HG03139 (cell line): ENCODE measurements at regions not wholly inside any gene's neighbourhood (a gene's known extent, or its start where the extent isn't known, plus 50 kb on each side); places are given as distances from the start of the nearest gene placed in this dataset.
"Not testable (repeated sequence)": the region's sequence is repeated elsewhere in the genome, so short reads cannot be mapped to it uniquely, and the experiment has no call there.

Experiments used
- ATAC-seq: cut with Tn5 transposase; IDR thresholded peaks from one replicate; pipeline ENCODE4 v1.9.1; 2021; ENCODE audit not compliant: unreplicated experiment

DNA sequence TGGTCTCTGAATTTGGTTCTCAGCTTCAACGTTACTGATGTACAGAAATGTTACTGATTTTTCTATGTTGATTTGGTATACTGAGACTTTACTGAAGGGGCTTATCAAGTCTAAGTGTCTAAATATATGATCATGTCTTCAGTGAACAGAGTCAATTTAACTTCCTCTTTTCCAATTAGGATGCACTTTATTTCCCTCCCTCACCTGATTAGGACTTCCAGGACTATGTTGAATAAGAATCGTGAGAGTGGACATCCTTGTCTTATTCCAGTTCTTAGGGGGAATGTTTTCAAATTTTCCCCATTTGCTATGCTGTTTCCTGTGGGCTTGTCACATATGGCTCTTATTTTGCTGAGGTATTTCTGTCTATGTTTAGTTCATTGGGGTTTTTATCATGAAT is 349.5 kb downstream of the PRR16 start:
- no peak for ATAC-seq

DNA sequence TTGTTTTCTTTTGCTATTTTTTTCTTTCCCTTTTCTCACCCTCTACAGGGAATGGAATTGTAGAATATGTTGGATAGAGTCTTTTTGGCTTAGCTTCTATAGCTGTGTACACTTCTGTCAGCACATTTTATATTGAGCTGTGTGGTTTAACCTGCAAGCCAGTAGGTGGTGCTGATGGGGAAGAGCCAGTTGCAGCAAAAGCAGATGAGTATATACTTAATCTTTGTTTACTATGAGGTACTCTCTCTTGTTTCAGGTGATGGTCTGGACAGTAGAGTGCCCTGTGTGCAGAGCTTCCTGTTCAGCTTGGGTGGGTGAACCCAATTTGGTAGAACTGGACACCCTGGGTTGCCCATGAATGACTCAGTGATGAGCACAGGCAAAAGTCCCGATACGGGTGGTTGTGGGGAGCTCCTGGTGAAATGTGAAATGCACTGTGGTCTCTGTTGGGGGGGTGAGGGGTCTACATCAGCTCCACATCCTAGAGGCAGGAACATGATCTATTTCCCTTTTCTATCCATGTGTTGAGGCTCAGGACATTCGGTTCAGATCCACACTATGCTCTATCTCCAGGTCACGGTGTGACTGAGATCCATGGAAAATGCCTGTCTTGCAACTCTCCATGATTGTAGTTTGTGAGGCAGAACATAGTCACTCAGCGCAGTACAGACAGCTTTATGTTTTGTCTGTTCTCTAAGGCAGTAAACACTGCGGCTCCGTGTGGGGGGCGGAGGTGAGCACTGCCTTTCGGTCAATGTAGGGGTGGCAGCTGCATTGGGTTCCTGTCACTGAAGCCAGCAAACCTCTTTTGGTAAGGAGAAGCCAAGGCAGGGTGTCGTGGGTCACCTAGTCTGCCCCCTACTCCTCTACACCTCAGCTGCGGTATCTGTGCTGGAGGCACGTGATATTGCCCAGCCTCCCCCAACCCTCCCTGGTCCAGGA is 353.2 kb downstream of the PRR16 start:
- ATAC-seq: no peak

DNA sequence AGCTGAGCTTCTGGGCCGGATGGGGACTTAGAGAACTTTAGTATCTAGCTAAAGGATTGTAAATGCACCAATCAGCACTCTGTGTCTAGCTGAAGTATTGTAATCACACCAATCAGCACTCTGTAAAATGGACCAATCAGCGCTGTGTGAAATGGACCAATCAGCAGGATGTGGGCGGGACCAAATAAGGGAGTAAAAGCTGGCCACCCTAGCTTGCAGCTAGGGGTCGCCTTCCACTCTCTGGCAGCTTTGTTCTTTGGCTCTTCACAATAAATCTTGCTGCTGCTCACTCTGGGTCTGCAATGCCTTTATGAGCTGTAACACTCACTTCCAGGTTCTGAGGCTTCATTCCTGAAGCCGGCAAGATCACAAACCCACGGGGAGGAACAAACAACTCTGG is 354.0 kb downstream of the PRR16 start:
- no peak for ATAC-seq

DNA sequence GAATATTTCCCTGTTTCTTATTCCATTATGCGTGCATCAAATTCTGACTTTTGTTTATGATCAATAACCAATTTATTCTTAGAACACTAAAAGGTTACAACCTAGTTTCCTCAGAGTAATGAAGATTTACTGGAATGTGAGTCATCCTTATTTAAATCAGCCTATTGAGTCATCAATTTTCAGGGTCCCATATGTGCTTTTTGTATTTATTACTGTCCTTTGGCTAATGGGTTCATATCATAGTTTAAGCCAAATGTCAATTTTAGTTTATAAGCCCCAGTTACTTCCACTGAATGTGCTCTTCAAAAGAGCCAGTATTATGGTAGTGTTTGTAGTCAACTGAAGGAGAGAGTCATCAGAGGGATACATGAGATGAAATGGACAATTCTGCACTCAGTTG is 359.2 kb downstream of the PRR16 start:
- no peak for ATAC-seq

DNA sequence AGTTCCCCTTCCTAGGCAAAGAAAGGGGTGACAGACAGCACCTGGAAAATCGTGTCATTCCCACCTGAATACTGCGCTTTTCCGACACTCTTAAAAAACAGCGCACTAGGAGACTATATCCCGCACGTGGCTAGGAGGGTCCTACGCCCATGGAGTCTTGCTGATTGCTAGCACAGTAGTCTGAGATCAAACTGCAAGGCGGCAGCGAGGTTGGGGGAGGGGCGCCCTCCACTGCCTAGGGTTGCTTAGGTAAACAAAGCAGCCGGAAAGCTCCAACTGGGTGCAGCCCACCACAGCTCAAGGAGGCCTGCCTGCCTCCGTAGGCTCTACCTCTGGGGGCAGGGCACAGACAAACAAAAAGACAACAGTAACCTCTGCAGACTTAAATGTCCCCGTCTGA is 367.5 kb downstream of the PRR16 start:
- ATAC-seq: not testable (repeated sequence)

DNA sequence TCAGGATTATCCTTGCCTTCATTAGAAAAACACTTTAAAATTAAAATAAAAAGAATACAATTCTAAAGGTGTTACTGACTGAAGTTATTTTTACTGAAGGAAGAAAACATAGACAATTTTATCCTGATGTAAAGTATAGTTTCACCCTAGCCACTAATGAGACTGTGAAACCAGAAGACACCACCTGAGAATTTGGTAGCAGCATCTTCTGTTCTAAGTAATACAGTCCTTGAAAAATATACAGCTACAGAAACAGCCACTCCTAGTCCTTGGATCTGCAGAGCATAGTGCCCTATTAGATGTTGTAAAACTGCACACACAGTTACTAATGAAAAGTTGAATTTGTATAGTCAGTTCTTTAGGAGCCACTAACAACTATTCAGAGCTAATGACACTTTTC is 377.7 kb downstream of the PRR16 start:
- no peak for ATAC-seq

DNA sequence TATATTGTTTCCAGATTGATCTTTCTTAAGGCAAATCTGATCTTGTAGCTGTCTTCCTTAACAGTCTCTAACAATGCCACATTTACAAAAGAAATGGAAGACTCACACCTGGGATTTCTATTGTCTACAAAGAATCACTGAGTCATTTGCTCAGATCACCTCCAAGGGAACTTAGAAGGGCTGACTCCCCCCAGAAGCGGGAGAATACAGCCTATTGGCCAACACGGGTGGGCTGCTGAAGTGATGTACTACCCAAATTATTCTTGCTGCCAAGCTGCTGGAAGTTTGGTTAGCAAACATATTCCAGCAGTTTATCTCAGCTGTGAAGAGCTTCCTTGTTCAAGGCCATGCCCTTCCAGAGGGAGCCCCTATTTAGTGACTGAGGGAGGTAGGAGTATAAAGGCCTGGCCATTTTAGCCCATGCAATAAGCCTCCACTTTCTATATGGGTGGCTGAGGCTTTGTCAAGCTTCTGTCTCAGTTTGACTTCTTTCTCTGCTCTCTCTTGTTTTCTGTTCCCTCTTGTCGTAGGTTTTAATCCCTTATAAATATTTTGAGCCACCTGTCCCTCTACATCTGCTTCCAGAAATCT is 379.4 kb downstream of the PRR16 start:
- ATAC-seq: no peak

GRCh38 chr5:120848883-120849282 is 384.8 kb downstream of the PRR16 start:
- ATAC-seq: no peak

- no peak for ATAC-seq
Measured at GRCh38 chr5:120852222-120852860, 388.2 kb downstream of the PRR16 start.

DNA sequence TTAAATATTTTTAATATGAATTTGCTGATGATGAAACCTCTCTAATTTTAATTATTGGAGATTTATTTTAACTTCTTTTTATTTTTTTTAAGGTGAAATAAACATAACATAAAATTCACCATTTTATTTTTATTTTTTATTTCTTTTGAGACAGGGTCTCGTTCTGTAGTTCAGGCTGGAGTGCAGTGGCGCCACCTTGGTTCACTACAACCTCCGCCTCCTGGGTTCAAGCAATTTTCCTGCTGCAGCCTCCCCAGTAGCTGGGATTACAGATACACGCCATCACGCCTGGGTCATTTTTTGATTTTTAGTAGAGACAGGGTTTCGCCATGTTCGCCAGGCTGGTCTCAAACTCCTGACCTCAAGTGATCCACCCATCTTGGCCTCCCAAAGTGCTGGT is 402.9 kb downstream of the PRR16 start:
- no peak for ATAC-seq

GRCh38 chr5:120869831-120870230 is 405.7 kb downstream of the PRR16 start:
- ATAC-seq: no peak

GRCh38 chr5:120872297-120872696 is 408.2 kb downstream of the PRR16 start:
- no peak for ATAC-seq

DNA sequence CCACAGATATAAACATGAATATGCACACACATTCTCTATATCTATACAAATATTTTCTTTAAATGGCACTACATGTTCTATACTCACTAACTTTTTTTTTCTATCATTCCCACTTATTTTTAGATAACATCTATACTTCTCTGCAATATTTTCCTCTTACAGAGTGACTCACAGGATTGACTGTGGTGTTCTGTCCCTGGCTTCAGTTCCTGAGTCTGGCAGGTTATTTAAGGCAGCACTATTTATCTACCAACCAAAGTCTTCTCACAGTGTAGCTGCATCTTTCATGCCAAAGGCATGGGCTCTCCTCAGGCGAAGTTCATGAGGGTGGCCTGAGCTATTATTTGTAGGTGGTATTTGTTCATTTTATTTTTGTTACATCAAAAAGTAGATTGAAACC is 409.0 kb downstream of the PRR16 start:
- no peak for ATAC-seq

DNA sequence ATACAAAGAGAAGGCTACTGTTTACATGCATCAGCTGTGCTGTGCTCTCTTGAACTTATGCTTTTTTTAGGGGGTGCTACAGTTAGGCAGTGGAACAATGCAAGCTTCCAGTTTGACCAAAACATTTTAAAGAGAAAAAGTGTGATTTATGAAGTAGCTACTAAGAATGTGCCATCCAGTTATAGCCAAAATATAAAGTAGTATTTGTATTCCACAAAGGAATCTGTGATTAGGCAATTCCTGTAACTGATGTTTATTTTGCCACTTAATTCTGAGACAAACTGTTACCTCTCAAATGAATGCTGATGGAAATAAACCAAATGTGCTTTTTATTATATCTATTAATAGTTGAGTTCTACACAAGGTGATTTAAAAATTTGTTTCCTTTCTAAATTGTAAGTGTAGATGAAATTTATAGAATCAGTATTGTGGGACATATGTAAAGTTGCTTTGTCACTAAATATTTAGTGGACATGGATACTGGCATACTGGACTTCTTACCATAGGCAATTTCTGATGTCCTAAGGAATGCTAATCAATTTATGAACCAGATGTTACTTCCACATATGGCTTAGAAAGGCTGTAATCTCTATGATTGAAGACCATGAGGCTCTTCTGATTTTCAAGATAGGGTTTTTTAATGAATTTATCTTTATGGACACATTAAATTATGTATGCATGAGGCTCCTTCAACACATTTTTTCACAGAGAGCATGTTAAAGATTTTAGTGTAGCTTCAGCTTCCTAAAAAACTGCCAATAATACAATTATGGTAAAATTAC is 410.2 kb downstream of the PRR16 start:
- ATAC-seq: no peak

- no peak for ATAC-seq
Measured at GRCh38 chr5:120882038-120882775, 418.1 kb downstream of the PRR16 start.

DNA sequence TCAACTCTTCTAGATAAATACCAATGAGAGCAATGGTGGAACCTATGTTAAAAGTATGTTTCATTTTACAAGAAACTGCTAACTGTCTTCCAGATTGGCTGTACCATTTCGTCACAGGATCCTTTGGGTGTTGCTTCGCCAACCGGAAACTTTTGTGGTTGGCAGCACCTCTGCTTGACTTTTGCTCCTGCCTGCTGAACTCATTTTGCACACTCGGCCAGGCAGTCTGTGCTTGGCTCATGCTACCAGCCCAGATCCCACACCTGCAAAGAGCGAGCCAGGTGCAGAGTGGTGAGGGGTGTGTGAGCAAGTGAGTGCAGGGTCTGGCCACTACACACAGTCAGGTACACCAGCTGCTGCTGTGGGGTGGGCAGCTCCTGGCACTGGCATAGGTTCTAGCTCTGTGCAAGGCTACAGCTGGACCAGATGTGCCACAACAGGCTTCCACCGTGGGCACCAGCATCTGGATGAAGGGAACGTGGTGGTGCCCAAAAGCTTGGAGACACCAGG is 422.3 kb downstream of the PRR16 start:
- no peak for ATAC-seq

- ATAC-seq: no peak
Measured at GRCh38 chr5:120895660-120896059, 431.6 kb downstream of the PRR16 start.

- ATAC-seq: no peak
Measured at GRCh38 chr5:120901199-120901598, 437.1 kb downstream of the PRR16 start.

- no peak for ATAC-seq
Measured at GRCh38 chr5:120907953-120908352, 443.9 kb downstream of the PRR16 start.

DNA sequence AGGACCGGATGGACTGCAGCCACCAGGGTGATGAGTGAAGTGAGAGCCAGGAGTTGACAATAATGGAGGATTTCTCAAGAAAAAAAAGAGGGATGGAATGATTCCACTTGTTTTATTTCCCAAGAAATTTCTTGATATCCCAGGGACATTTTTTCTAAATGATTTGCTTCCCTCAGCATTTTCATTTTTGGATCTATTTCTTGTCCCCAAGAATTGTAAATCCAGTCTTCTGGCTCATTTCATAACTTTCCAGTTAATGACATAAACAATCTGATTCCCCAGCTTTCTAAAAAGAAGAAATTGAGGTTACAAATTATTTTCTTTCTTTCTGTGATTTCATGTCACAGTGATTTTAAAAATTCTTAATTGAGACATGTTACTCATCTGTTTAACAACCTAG is 446.5 kb downstream of the PRR16 start:
- no peak for ATAC-seq
